ENCODE measurements at regions not wholly inside any gene's neighbourhood (a gene's known extent, or its start where the extent isn't known, plus 50 kb on each side); places are given as distances from the start of the nearest gene placed in this dataset.

DNA sequence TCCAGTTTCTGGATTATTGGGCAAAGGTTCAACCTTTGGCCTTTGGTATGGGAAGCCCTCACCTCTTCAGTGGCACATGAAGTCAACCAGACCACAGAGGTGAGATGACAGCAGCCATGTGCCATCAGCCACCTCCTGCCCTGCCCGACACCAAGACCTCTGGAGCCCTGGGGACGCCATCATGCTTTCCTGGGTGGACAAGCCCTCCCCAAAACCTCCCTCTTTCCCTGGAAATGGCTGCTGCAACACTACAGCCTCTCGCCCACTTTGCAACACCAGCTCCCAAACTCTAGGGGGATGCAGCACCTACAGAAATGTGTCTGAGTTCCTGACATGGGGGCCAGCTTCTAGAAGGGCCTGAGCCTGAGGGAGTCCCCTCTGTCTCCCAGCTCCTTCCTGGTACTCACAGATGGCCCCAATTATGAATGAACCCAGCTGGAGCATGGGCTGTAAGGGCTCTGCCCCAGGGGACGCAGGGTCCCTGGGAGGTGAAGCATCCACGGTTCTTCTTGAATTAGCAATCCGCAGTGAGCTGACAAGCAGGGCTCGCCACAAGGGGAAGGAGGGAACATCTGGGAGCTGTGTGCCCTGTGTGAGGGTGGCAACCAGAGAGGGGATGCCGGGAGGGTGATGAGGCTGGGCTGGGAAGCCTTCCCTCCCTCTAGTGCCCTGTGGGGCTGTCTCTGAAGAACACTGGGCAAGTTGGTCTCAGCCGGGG is 268.5 kb upstream of the HDAC4 start:
- H3K4me3 ChIP-seq (replicated peaks in 1 of 3; ENCODE audit: low read depth in 2 of 3, low read length in 3 of 3): no peak overlapping the region
- H3K27me3 ChIP-seq (ENCODE audit: control insufficient read depth in 2 of 2, insufficient read depth in 2 of 2, low read length in 2 of 2): no peaks in the 10 kb centered on the region
- no peak overlapping the region for H3K27ac ChIP-seq (ENCODE audit: low read depth in 1 of 2, low read length in 2 of 2)
- Mint-ChIP-seq H3K27ac (peak overlapping the region in 3 of 7 donors; percentile 24 to 55 (median 51)), H3K4me3 (no peak overlapping the region), H3K9me3 (no peaks in the 10 kb centered on the region), H3K4me1 (no peaks in the 10 kb centered on the region), H3K27me3 (ENCODE audit: low read depth in 3 of 3) (peaks cover 6 to 10% (median 10%) of the 10 kb centered on the region in 3 donors), H3K36me3 (no peaks in the 10 kb centered on the region)
- TF ChIP-seq, protein P1, sequence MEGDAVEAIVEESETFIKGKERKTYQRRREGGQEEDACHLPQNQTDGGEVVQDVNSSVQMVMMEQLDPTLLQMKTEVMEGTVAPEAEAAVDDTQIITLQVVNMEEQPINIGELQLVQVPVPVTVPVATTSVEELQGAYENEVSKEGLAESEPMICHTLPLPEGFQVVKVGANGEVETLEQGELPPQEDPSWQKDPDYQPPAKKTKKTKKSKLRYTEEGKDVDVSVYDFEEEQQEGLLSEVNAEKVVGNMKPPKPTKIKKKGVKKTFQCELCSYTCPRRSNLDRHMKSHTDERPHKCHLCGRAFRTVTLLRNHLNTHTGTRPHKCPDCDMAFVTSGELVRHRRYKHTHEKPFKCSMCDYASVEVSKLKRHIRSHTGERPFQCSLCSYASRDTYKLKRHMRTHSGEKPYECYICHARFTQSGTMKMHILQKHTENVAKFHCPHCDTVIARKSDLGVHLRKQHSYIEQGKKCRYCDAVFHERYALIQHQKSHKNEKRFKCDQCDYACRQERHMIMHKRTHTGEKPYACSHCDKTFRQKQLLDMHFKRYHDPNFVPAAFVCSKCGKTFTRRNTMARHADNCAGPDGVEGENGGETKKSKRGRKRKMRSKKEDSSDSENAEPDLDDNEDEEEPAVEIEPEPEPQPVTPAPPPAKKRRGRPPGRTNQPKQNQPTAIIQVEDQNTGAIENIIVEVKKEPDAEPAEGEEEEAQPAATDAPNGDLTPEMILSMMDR (IDR thresholded peaks at IDR 0.05): no peak
- WGBS (ENCODE audit: insufficient coverage): 95% methylated on average over 6 of the region's 9 CpGs
- no peaks in the 10 kb centered on the region for H3K4me1 ChIP-seq (ENCODE audit: control insufficient read depth in 1 of 2, insufficient read depth in 2 of 2, low read length in 2 of 2)
- DNase-seq: no peak
- intact Hi-C loops (cut with micrococcal nuclease): no loop called here
- H3K9me3 ChIP-seq (replicated peaks in 1 of 2; ENCODE audit: control insufficient read depth in 1 of 2, insufficient read depth in 1 of 2, low read length in 2 of 2): no peaks in the 10 kb centered on the region
- H3K4me2 ChIP-seq (replicated peaks; ENCODE audit: extremely low read depth, low read length, poor library complexity, severe bottlenecking): no peak overlapping the region
- H4K20me1 ChIP-seq (ENCODE audit: insufficient read depth, low read length): no peaks in the 10 kb centered on the region
- no peak overlapping the region for H2AFZ ChIP-seq (ENCODE audit: insufficient read depth, low read depth, low read length, poor library complexity, severe bottlenecking)
- H3K9ac ChIP-seq (ENCODE audit: insufficient read depth, low read length, poor library complexity, severe bottlenecking): no peak overlapping the region
- H3K79me2 ChIP-seq (ENCODE audit: insufficient read depth, low read length): no peaks in the 10 kb centered on the region
- no peaks in the 10 kb centered on the region for H3K36me3 ChIP-seq (replicated peaks in 1 of 2; ENCODE audit: control insufficient read depth in 1 of 2, insufficient read depth in 2 of 2, low read length in 2 of 2)

DNA sequence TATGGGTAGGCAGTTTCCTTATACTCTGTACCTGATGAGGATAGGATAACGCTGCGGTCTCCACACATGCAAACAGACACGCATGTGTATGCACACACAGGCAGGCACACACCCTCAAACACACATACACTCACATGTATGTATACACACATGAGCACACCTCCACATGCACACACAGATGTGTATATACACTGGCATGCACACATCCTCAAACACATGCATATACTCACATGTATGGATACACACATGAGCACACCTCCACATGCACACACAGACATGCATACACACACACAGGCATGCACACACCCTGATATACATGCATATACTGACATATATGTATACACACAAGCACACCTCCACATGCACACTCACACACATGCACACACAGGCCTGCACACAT is 267.8 kb upstream of the HDAC4 start:
- H3K4me2 ChIP-seq (replicated peaks; ENCODE audit: extremely low read depth, low read length, poor library complexity, severe bottlenecking): no peak overlapping the region
- H4K20me1 ChIP-seq (ENCODE audit: insufficient read depth, low read length): no peaks in the 10 kb centered on the region
- H3K9me3 ChIP-seq (replicated peaks in 1 of 2; ENCODE audit: control insufficient read depth in 1 of 2, insufficient read depth in 1 of 2, low read length in 2 of 2): no peaks in the 10 kb centered on the region
- no peak overlapping the region for H3K9ac ChIP-seq (ENCODE audit: insufficient read depth, low read length, poor library complexity, severe bottlenecking)
- Mint-ChIP-seq H3K9me3 (no peaks in the 10 kb centered on the region), H3K4me1 (no peaks in the 10 kb centered on the region), H3K36me3 (no peaks in the 10 kb centered on the region), H3K4me3 (no peak overlapping the region), H3K27ac (no peak overlapping the region), H3K27me3 (ENCODE audit: low read depth in 3 of 3) (peaks cover 6 to 10% (median 10%) of the 10 kb centered on the region in 3 donors)
- H3K4me3 ChIP-seq (replicated peaks in 1 of 3; ENCODE audit: low read depth in 2 of 3, low read length in 3 of 3): no peak overlapping the region
- WGBS (ENCODE audit: insufficient coverage): 100% methylated on average over 3 of the region's 3 CpGs
- no peaks in the 10 kb centered on the region for H3K36me3 ChIP-seq (replicated peaks in 1 of 2; ENCODE audit: control insufficient read depth in 1 of 2, insufficient read depth in 2 of 2, low read length in 2 of 2)
- no peaks in the 10 kb centered on the region for H3K4me1 ChIP-seq (ENCODE audit: control insufficient read depth in 1 of 2, insufficient read depth in 2 of 2, low read length in 2 of 2)
- no peak for DNase-seq
- H3K79me2 ChIP-seq (ENCODE audit: insufficient read depth, low read length): no peaks in the 10 kb centered on the region
- no peak overlapping the region for H3K27ac ChIP-seq (ENCODE audit: low read depth in 1 of 2, low read length in 2 of 2)
- H3K27me3 ChIP-seq (ENCODE audit: control insufficient read depth in 2 of 2, insufficient read depth in 2 of 2, low read length in 2 of 2): no peaks in the 10 kb centered on the region
- TF ChIP-seq, protein P1 (IDR thresholded peaks at IDR 0.05): no peak
- H2AFZ ChIP-seq (ENCODE audit: insufficient read depth, low read depth, low read length, poor library complexity, severe bottlenecking): no peak overlapping the region
- intact Hi-C loops (cut with micrococcal nuclease): no loop called here
